CD8-positive, alpha-beta memory T cell (primary cell): ENCODE measurements at regions not wholly inside any gene's neighbourhood (a gene's known extent, or its start where the extent isn't known, plus 50 kb on each side); places are given as distances from the start of the nearest gene placed in this dataset.

ENCODE experiments used
- CTCF ChIA-PET: fragments of 350-600 bp; sonication (Branson Sonifier 250); formaldehyde crosslinking; loops from one replicate; lab custom pipeline; 2021; ENCODE audit warnings: antibody characterized with exemption; lab: Charles Lee
- POLR2A ChIA-PET: fragments of 350-600 bp; sonication (Branson Sonifier 250); formaldehyde crosslinking; loops from one replicate; lab custom pipeline; 2021; ENCODE audit warnings: antibody characterized with exemption; lab: Charles Lee
- DNase-seq, 5 donors: peaks; one replicate each; pipeline versions ENCODE4 v3.0.0 to v3.0.0-alpha.2; 2020 to 2022; ENCODE audit warnings: mixed read lengths in 1 of 5
- H3K27ac ChIP-seq: one replicate; pipeline ENCODE4 v1.7.0; 2013; ENCODE audit warnings: low read depth, mild to moderate bottlenecking, low read length, moderate library complexity
- H3K27me3 ChIP-seq: 2 replicates; pipeline ENCODE4 v1.7.0; 2013; ENCODE audit warnings: low read length, mild to moderate bottlenecking; ENCODE audit not compliant: insufficient read depth, poor library complexity, severe bottlenecking
- H3K36me3 ChIP-seq: 2 replicates; pipeline ENCODE4 v1.7.0; 2013; ENCODE audit warnings: mild to moderate bottlenecking, low read length, moderate library complexity; ENCODE audit not compliant: insufficient read depth
- H3K4me1 ChIP-seq: 2 replicates; pipeline ENCODE4 v1.7.0; 2013; ENCODE audit warnings: mild to moderate bottlenecking, low read length, moderate library complexity; ENCODE audit not compliant: insufficient read depth
- H3K4me3 ChIP-seq: 2 replicates; pipeline ENCODE4 v1.7.0; 2013; ENCODE audit warnings: mild to moderate bottlenecking, low read length
- H3K9me3 ChIP-seq: 2 replicates; pipeline ENCODE4 v1.7.0; 2013; ENCODE audit warnings: mild to moderate bottlenecking, low read length
- H3K27ac Mint-ChIP-seq, 8 donors: one replicate each; pipeline ENCODE4 v1.8.0; 2020 to 2021; ENCODE audit warnings: mixed read lengths in 8 of 8, mild to moderate bottlenecking in 6 of 8, inconsistent platforms in 3 of 8, moderate library complexity in 3 of 8
- H3K27me3 Mint-ChIP-seq, 2 donors: one replicate each; pipeline ENCODE4 v1.8.0; 2020 to 2021; ENCODE audit warnings: mixed read lengths in 2 of 2, mild to moderate bottlenecking in 1 of 2, moderate library complexity in 1 of 2
- H3K36me3 Mint-ChIP-seq, 3 donors: one replicate each; pipeline ENCODE4 v1.8.0; 2020 to 2021; ENCODE audit warnings: mixed read lengths in 3 of 3, inconsistent platforms in 1 of 3, mild to moderate bottlenecking in 1 of 3
- H3K4me1 Mint-ChIP-seq, 3 donors: one replicate each; pipeline ENCODE4 v1.8.0; 2020 to 2021; ENCODE audit warnings: mixed read lengths in 3 of 3, inconsistent platforms in 1 of 3, mild to moderate bottlenecking in 1 of 3
- H3K4me3 Mint-ChIP-seq, 7 donors: one replicate each; pipeline ENCODE4 v1.8.0; 2020 to 2021; ENCODE audit warnings: mixed read lengths in 7 of 7, mild to moderate bottlenecking in 6 of 7, moderate library complexity in 4 of 7, inconsistent platforms in 2 of 7
- H3K9me3 Mint-ChIP-seq, 5 donors: one replicate each; pipeline ENCODE4 v1.8.0; 2020 to 2022; ENCODE audit warnings: mixed read lengths in 5 of 5, mild to moderate bottlenecking in 3 of 5, moderate library complexity in 2 of 5, inconsistent platforms in 1 of 5

GRCh38 chr21:28213261-28213660, 779.4 kb downstream of the LTN1 start:
- Histone ChIP-seq H3K4me1 (no peaks in the 10 kb centered on the region), H3K27ac (no peak overlapping the region), H3K27me3 (no peaks in the 10 kb centered on the region), H3K4me3 (no peak overlapping the region), H3K36me3 (no peaks in the 10 kb centered on the region), H3K9me3 (no peaks in the 10 kb centered on the region)
- no peaks in the 10 kb centered on the region for H3K36me3 Mint-ChIP-seq
- H3K27me3 Mint-ChIP-seq, result no peaks in the 10 kb centered on the region
- ChIA-PET CTCF (no interaction called here), POLR2A (no interaction called here)
- no peaks in the 10 kb centered on the region for H3K9me3 Mint-ChIP-seq
- no peak overlapping the region for H3K4me3 Mint-ChIP-seq
- H3K4me1 Mint-ChIP-seq, result no peaks in the 10 kb centered on the region
- no peak overlapping the region for H3K27ac Mint-ChIP-seq
- DNase-seq, result no peak

GRCh38 chr21:28212061-28212460, 780.6 kb downstream of the LTN1 start:
- no peaks in the 10 kb centered on the region for H3K36me3 ChIP-seq
- no peak overlapping the region for H3K27ac ChIP-seq
- H3K4me3 ChIP-seq, result no peak overlapping the region
- no peaks in the 10 kb centered on the region for H3K9me3 ChIP-seq
- no peaks in the 10 kb centered on the region for H3K4me1 ChIP-seq
- DNase-seq, result no peak
- H3K9me3 Mint-ChIP-seq, result no peaks in the 10 kb centered on the region
- H3K27me3 Mint-ChIP-seq, result no peaks in the 10 kb centered on the region
- ChIA-PET CTCF (no interaction called here), POLR2A (no interaction called here)
- no peaks in the 10 kb centered on the region for H3K27me3 ChIP-seq
- H3K4me1 Mint-ChIP-seq, result no peaks in the 10 kb centered on the region
- no peak overlapping the region for H3K27ac Mint-ChIP-seq
- H3K4me3 Mint-ChIP-seq, result no peak overlapping the region
- H3K36me3 Mint-ChIP-seq, result no peaks in the 10 kb centered on the region

DNA sequence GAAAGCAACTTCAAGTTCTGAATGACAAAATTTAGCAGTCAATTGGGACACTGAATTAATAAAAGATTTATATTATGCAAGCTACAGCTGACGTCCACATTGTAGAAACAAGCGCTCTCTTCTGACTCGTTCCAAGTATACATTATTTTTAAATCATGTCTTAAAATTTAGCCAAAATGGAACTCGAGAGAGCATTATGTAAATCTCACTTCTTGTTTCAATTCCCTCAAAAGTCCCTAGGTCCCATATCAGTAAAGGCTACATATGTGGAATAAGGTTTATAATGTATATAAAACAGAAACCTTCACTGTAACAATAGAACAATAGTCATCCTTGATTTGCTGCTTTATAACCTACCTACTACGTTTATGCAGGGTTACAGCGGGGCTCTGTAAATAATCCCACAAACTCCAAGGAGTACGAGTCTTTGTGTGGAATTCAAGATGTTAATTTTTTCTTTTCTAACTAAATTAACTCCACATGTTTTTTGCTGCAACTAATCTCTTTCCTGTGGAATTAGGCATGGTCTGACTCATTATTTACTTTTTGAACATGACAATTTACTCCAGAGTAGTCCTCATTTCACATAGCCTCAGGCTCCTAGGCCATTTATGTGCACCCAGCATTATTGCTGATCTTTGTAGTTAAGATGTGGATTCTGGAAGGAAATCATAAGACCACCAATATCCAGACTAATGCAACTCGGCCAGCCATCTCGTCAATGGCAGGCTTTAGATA, 785.1 kb downstream of the LTN1 start:
- Mint-ChIP-seq H3K36me3 (no peaks in the 10 kb centered on the region), H3K4me1 (no peaks in the 10 kb centered on the region), H3K9me3 (no peaks in the 10 kb centered on the region), H3K27me3 (no peaks in the 10 kb centered on the region), H3K27ac (no peak overlapping the region), H3K4me3 (no peak overlapping the region)
- H3K27ac ChIP-seq, result no peak overlapping the region
- H3K4me1 ChIP-seq, result no peaks in the 10 kb centered on the region
- DNase-seq, result no peak
- POLR2A ChIA-PET, result no interaction called here
- CTCF ChIA-PET, result no interaction called here
- no peak overlapping the region for H3K4me3 ChIP-seq
- H3K36me3 ChIP-seq, result no peaks in the 10 kb centered on the region
- no peaks in the 10 kb centered on the region for H3K9me3 ChIP-seq
- no peaks in the 10 kb centered on the region for H3K27me3 ChIP-seq

DNA sequence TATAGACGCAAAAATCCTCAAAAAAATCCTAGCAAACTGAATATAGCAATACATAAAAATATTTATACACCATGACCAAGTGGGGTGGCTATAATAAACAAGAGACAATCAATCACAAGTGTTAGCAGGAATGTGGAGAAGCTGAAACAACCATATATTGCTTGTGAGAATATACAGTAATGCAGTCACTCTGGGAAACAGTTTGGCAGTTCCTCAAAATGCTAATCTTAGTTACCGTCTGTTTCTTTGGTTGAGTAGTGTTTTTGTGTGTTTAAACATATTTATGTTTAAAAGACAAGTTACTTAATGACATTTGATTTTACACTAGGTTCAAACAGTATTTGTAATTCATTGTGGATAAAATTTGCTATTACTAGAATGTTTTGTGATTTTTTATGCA, 792.0 kb downstream of the LTN1 start:
- Histone ChIP-seq H3K4me3 (no peak overlapping the region), H3K27me3 (no peaks in the 10 kb centered on the region), H3K4me1 (no peaks in the 10 kb centered on the region), H3K9me3 (no peaks in the 10 kb centered on the region), H3K36me3 (no peaks in the 10 kb centered on the region), H3K27ac (no peak overlapping the region)
- ChIA-PET CTCF (no interaction called here), POLR2A (no interaction called here)
- Mint-ChIP-seq H3K9me3 (peaks cover 0 to 8% (median 5%) of the 10 kb centered on the region in 5 donors), H3K27me3 (no peaks in the 10 kb centered on the region), H3K27ac (no peak overlapping the region), H3K4me3 (no peak overlapping the region), H3K36me3 (no peaks in the 10 kb centered on the region), H3K4me1 (no peaks in the 10 kb centered on the region)
- DNase-seq, result no peak

GRCh38 chr21:28196981-28197380, 795.7 kb downstream of the LTN1 start:
- H3K4me1 Mint-ChIP-seq, result no peaks in the 10 kb centered on the region
- no peaks in the 10 kb centered on the region for H3K27me3 ChIP-seq
- H3K4me1 ChIP-seq, result no peaks in the 10 kb centered on the region
- no peak overlapping the region for H3K27ac ChIP-seq
- POLR2A ChIA-PET, result no interaction called here
- no peak for DNase-seq
- H3K9me3 Mint-ChIP-seq, result peaks cover 9 to 30% (median 22%) of the 10 kb centered on the region in 5 donors
- no peaks in the 10 kb centered on the region for H3K36me3 ChIP-seq
- no peak overlapping the region for H3K4me3 ChIP-seq
- H3K4me3 Mint-ChIP-seq, result no peak overlapping the region
- H3K9me3 ChIP-seq, result no peaks in the 10 kb centered on the region
- no peak overlapping the region for H3K27ac Mint-ChIP-seq
- H3K27me3 Mint-ChIP-seq, result no peaks in the 10 kb centered on the region
- peaks cover 0 to 4% (median 2%) of the 10 kb centered on the region in 3 donors for H3K36me3 Mint-ChIP-seq
- CTCF ChIA-PET, result no interaction called here

DNA sequence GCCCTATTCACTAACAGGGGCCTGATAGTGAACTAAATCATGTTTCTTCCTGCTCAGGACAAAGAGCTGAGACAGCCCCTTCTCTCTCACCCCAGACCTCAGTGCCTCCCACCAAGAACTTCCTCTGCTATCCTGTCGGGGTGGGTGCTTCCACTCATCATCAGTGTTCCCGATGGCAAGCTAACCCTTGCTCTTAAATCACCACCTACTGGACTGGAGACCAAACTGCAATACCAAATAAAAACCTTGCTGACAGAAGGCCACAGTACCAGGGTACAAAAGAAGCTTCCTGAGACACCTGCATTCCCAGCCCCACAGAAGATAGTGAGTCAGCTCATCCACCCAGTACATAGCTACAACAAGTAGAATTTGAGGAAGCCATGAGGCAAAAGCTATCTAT, 799.5 kb downstream of the LTN1 start:
- ChIA-PET POLR2A (no interaction called here), CTCF (no interaction called here)
- Mint-ChIP-seq H3K4me1 (no peaks in the 10 kb centered on the region), H3K9me3 (peaks cover 14 to 24% (median 21%) of the 10 kb centered on the region in 5 donors), H3K27me3 (no peaks in the 10 kb centered on the region), H3K36me3 (peaks cover 0 to 4% (median 2%) of the 10 kb centered on the region in 3 donors), H3K27ac (no peak overlapping the region), H3K4me3 (no peak overlapping the region)
- Histone ChIP-seq H3K27ac (no peak overlapping the region), H3K4me3 (no peak overlapping the region), H3K9me3 (no peaks in the 10 kb centered on the region), H3K27me3 (no peaks in the 10 kb centered on the region), H3K4me1 (no peaks in the 10 kb centered on the region), H3K36me3 (no peaks in the 10 kb centered on the region)
- DNase-seq, result no peak

DNA sequence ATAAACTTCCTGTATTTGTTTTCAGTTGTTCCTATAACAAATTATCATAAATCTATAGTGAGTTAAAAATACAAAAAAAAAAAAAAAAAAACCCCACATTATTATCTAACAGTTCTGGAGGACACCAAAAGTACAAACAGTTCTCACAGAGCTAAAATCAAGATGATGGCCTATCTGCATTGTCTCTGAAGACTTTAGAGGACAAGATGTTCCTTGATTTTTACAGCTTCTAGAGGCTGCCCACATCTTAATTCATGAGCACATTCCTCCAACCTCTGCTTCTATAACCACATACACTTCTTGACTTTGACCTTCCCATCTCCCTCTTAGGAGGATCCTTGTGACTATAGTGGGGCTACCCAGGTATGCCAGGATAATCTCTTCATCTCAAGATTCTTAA, 806.1 kb downstream of the LTN1 start:
- H3K27me3 ChIP-seq, result no peaks in the 10 kb centered on the region
- H3K9me3 ChIP-seq, result no peaks in the 10 kb centered on the region

DNA sequence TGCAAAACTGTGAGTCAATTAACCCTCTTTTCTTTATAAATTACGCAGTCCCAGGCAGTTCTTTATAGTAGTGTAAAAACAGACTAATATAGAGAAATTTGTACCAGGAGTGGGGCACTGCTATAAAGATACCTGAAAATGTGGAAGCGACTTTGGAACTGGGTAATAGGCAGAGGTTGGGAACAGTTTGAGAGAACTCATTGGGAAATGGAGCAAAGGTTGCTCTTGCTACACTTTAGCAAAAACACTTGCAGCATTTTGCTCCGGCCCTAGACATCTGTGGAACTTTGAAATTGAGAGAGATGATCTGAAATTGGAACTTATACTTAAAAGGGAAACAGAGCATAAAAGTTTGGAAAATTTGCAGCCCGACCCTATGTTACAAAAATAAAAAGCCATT, 810.9 kb downstream of the LTN1 start:
- ChIA-PET POLR2A (no interaction called here), CTCF (no interaction called here)
- peaks cover 0 to under 1% of the 10 kb centered on the region in 2 donors for H3K27me3 Mint-ChIP-seq
- Histone ChIP-seq H3K27me3 (no peaks in the 10 kb centered on the region), H3K27ac (no peak overlapping the region), H3K36me3 (no peaks in the 10 kb centered on the region), H3K4me3 (no peak overlapping the region), H3K4me1 (no peaks in the 10 kb centered on the region), H3K9me3 (no peaks in the 10 kb centered on the region)
- peaks cover 0 to 4% (median 2%) of the 10 kb centered on the region in 5 donors for H3K9me3 Mint-ChIP-seq
- H3K4me1 Mint-ChIP-seq, result no peaks in the 10 kb centered on the region
- H3K4me3 Mint-ChIP-seq, result no peak overlapping the region
- H3K36me3 Mint-ChIP-seq, result no peaks in the 10 kb centered on the region
- no peak for DNase-seq
- no peak overlapping the region for H3K27ac Mint-ChIP-seq

More for the DNA sequence above, 806.1 kb downstream of the LTN1 start:
- ChIA-PET CTCF (no interaction called here), POLR2A (no interaction called here)
- Mint-ChIP-seq H3K27ac (no peak overlapping the region), H3K4me1 (no peaks in the 10 kb centered on the region), H3K4me3 (no peak overlapping the region), H3K36me3 (no peaks in the 10 kb centered on the region), H3K9me3 (peaks cover 0 to 5% (median 4%) of the 10 kb centered on the region in 5 donors), H3K27me3 (peaks cover 0 to 2% of the 10 kb centered on the region in 2 donors)
- H3K36me3 ChIP-seq, result no peaks in the 10 kb centered on the region
- DNase-seq, result no peak
- H3K4me1 ChIP-seq, result no peaks in the 10 kb centered on the region
- H3K4me3 ChIP-seq, result no peak overlapping the region
- H3K27ac ChIP-seq, result no peak overlapping the region
